Stimulated activated naive CD8-positive, alpha-beta T cell treated with anti-CD3 and anti-CD28 coated beads, Interleukin-15, amount 100 ng/mL, for 72 hours (primary cell): ENCODE measurements at regions not wholly inside any gene's neighbourhood (a gene's known extent, or its start where the extent isn't known, plus 50 kb on each side); places are given as distances from the start of the nearest gene placed in this dataset.

Source experiments
- ATAC-seq: fragments of 150-1000 bp; cut with Tn5 transposase; 2 replicates; pipeline ENCODE4 v1.10.0; 2021; ENCODE audit warnings: mild to moderate bottlenecking, moderate library complexity
- DNase-seq, 2 donors: peaks; one replicate each; pipeline ENCODE4 v3.0.0; 2021 to 2022
- H3K27ac Mint-ChIP-seq, 2 donors: one replicate each; pipeline ENCODE4 v1.8.0; 2022; ENCODE audit warnings: mild to moderate bottlenecking in 2 of 2, mixed read lengths in 2 of 2, moderate library complexity in 2 of 2
- H3K27me3 Mint-ChIP-seq: one replicate; pipeline ENCODE4 v1.8.0; 2022; ENCODE audit warnings: mixed read lengths
- H3K4me1 Mint-ChIP-seq: one replicate; pipeline ENCODE4 v1.8.0; 2022; ENCODE audit warnings: mild to moderate bottlenecking, mixed read lengths
- H3K4me3 Mint-ChIP-seq, 2 donors: one replicate each; pipeline ENCODE4 v1.8.0; 2022; ENCODE audit warnings: mild to moderate bottlenecking in 2 of 2, mixed read lengths in 2 of 2, moderate library complexity in 1 of 2
- H3K9me3 Mint-ChIP-seq, 2 donors: one replicate each; pipeline ENCODE4 v1.8.0; 2022; ENCODE audit warnings: mixed read lengths in 2 of 2

GRCh38 chr5:67417839-67418238 is 221.2 kb upstream of the CD180 start:
- no peak for DNase-seq
- no peak for ATAC-seq
- Mint-ChIP-seq H3K27ac (no peak overlapping the region), H3K9me3 (peaks cover 7 to 8% of the 10 kb centered on the region in 2 donors), H3K27me3 (no peaks in the 10 kb centered on the region), H3K4me1 (peaks cover 16% of the 10 kb centered on the region), H3K4me3 (no peak overlapping the region)

- DNase-seq (no peak), ATAC-seq (no peak)
- H3K27me3 Mint-ChIP-seq, result no peaks in the 10 kb centered on the region
- peaks cover 16% of the 10 kb centered on the region for H3K4me1 Mint-ChIP-seq
- peaks cover 3 to 7% of the 10 kb centered on the region in 2 donors for H3K9me3 Mint-ChIP-seq
- no peak overlapping the region for H3K27ac Mint-ChIP-seq
- H3K4me3 Mint-ChIP-seq, result no peak overlapping the region
Measured at GRCh38 chr5:67416986-67417385, 220.4 kb upstream of the CD180 start.

- Mint-ChIP-seq H3K4me1 (peaks cover 16% of the 10 kb centered on the region), H3K27me3 (no peaks in the 10 kb centered on the region), H3K9me3 (peaks cover 0 to 5% of the 10 kb centered on the region in 2 donors), H3K27ac (peak overlapping the region in 1 of 2 donors; percentile 40), H3K4me3 (no peak overlapping the region)
- DNase-seq (peak in 1 of 2 donors; percentile 27), ATAC-seq (peak; percentile 87)
Measured at GRCh38 chr5:67416133-67416937, 219.7 kb upstream of the CD180 start.

GRCh38 chr5:67414712-67415111 is 218.1 kb upstream of the CD180 start:
- H3K27ac Mint-ChIP-seq, result no peak overlapping the region
- H3K27me3 Mint-ChIP-seq, result no peaks in the 10 kb centered on the region
- no peak overlapping the region for H3K4me3 Mint-ChIP-seq
- H3K4me1 Mint-ChIP-seq, result peaks cover 16% of the 10 kb centered on the region
- ATAC-seq (no peak), DNase-seq (no peak)
- H3K9me3 Mint-ChIP-seq, result no peaks in the 10 kb centered on the region

- no peak for DNase-seq
- Mint-ChIP-seq H3K4me3 (no peak overlapping the region), H3K9me3 (no peaks in the 10 kb centered on the region), H3K27ac (no peak overlapping the region), H3K27me3 (no peaks in the 10 kb centered on the region), H3K4me1 (peaks cover 16% of the 10 kb centered on the region)
- no peak for ATAC-seq
Measured at GRCh38 chr5:67413721-67414120, 217.1 kb upstream of the CD180 start.

GRCh38 chr5:67409126-67409777 is 212.7 kb upstream of the CD180 start:
- H3K4me3 Mint-ChIP-seq, result no peak overlapping the region
- DNase-seq (no peak), ATAC-seq (no peak)
- no peak overlapping the region for H3K27ac Mint-ChIP-seq
- no peaks in the 10 kb centered on the region for H3K4me1 Mint-ChIP-seq
- no peaks in the 10 kb centered on the region for H3K9me3 Mint-ChIP-seq
- no peaks in the 10 kb centered on the region for H3K27me3 Mint-ChIP-seq

- Mint-ChIP-seq H3K4me3 (no peak overlapping the region), H3K4me1 (no peaks in the 10 kb centered on the region), H3K27ac (no peak overlapping the region), H3K27me3 (no peaks in the 10 kb centered on the region), H3K9me3 (no peaks in the 10 kb centered on the region)
- no peak for DNase-seq
- no peak for ATAC-seq
Measured at GRCh38 chr5:67407979-67408378, 211.4 kb upstream of the CD180 start.

- Mint-ChIP-seq H3K4me3 (no peak overlapping the region), H3K27me3 (no peaks in the 10 kb centered on the region), H3K27ac (no peak overlapping the region), H3K9me3 (no peaks in the 10 kb centered on the region), H3K4me1 (no peaks in the 10 kb centered on the region)
- no peak for ATAC-seq
- no peak for DNase-seq
Measured at GRCh38 chr5:67405755-67406154, 209.2 kb upstream of the CD180 start.

- ATAC-seq, result no peak
- no peak overlapping the region for H3K27ac Mint-ChIP-seq
- no peaks in the 10 kb centered on the region for H3K4me1 Mint-ChIP-seq
- H3K4me3 Mint-ChIP-seq, result no peak overlapping the region
- H3K9me3 Mint-ChIP-seq, result no peaks in the 10 kb centered on the region
- no peaks in the 10 kb centered on the region for H3K27me3 Mint-ChIP-seq
- DNase-seq, result no peak
Measured at GRCh38 chr5:67405101-67405364, 208.4 kb upstream of the CD180 start.

- H3K27ac Mint-ChIP-seq, result no peak overlapping the region
- DNase-seq (no peak), ATAC-seq (no peak)
- H3K9me3 Mint-ChIP-seq, result no peaks in the 10 kb centered on the region
- H3K4me3 Mint-ChIP-seq, result no peak overlapping the region
- H3K27me3 Mint-ChIP-seq, result no peaks in the 10 kb centered on the region
- no peaks in the 10 kb centered on the region for H3K4me1 Mint-ChIP-seq
Measured at GRCh38 chr5:67404256-67405100, 207.9 kb upstream of the CD180 start.

GRCh38 chr5:67402526-67402925 is 205.9 kb upstream of the CD180 start:
- H3K9me3 Mint-ChIP-seq, result no peaks in the 10 kb centered on the region
- H3K27me3 Mint-ChIP-seq, result no peaks in the 10 kb centered on the region
- H3K4me1 Mint-ChIP-seq, result no peaks in the 10 kb centered on the region

GRCh38 chr5:67401172-67401571 is 204.6 kb upstream of the CD180 start:
- Mint-ChIP-seq H3K4me1 (no peaks in the 10 kb centered on the region), H3K27me3 (no peaks in the 10 kb centered on the region), H3K27ac (no peak overlapping the region), H3K9me3 (no peaks in the 10 kb centered on the region), H3K4me3 (no peak overlapping the region)
- DNase-seq, result no peak
- no peak for ATAC-seq

More at GRCh38 chr5:67402526-67402925, 205.9 kb upstream of the CD180 start:
- ATAC-seq (no peak), DNase-seq (no peak)
- H3K27ac Mint-ChIP-seq, result no peak overlapping the region
- H3K4me3 Mint-ChIP-seq, result no peak overlapping the region

- Mint-ChIP-seq H3K9me3 (no peaks in the 10 kb centered on the region), H3K4me1 (no peaks in the 10 kb centered on the region), H3K27me3 (no peaks in the 10 kb centered on the region), H3K4me3 (no peak overlapping the region), H3K27ac (no peak overlapping the region)
- DNase-seq (no peak), ATAC-seq (no peak)
Measured at GRCh38 chr5:67400752-67401151, 204.2 kb upstream of the CD180 start.

- Mint-ChIP-seq H3K4me3 (no peak overlapping the region), H3K4me1 (no peaks in the 10 kb centered on the region), H3K27me3 (no peaks in the 10 kb centered on the region), H3K27ac (no peak overlapping the region), H3K9me3 (no peaks in the 10 kb centered on the region)
- ATAC-seq (no peak), DNase-seq (no peak)
Measured at GRCh38 chr5:67395790-67396418, 199.3 kb upstream of the CD180 start.

GRCh38 chr5:67393211-67393610 is 196.6 kb upstream of the CD180 start:
- no peak for ATAC-seq
- DNase-seq, result no peak
- Mint-ChIP-seq H3K27me3 (no peaks in the 10 kb centered on the region), H3K4me3 (no peak overlapping the region), H3K27ac (no peak overlapping the region), H3K9me3 (no peaks in the 10 kb centered on the region), H3K4me1 (no peaks in the 10 kb centered on the region)

- no peak overlapping the region for H3K27ac Mint-ChIP-seq
- no peaks in the 10 kb centered on the region for H3K9me3 Mint-ChIP-seq
- ATAC-seq (no peak), DNase-seq (no peak)
- no peaks in the 10 kb centered on the region for H3K4me1 Mint-ChIP-seq
- H3K4me3 Mint-ChIP-seq, result no peak overlapping the region
- H3K27me3 Mint-ChIP-seq, result no peaks in the 10 kb centered on the region
Measured at GRCh38 chr5:67390935-67391334, 194.3 kb upstream of the CD180 start.
